Right forelimb (tissue), 1 donor: ENCODE measurements at regions not wholly inside any gene's neighbourhood (a gene's known extent, or its start where the extent isn't known, plus 50 kb on each side); places are given as distances from the start of the nearest gene placed in this dataset.
"Not testable (repeated sequence)": the region's sequence is repeated elsewhere in the genome, so short reads cannot be mapped to it uniquely, and the experiment has no call there.

Experiments
- DNase-seq: peaks from one replicate; pipeline ENCODE4 v3.0.0-alpha.2; 2018

DNA sequence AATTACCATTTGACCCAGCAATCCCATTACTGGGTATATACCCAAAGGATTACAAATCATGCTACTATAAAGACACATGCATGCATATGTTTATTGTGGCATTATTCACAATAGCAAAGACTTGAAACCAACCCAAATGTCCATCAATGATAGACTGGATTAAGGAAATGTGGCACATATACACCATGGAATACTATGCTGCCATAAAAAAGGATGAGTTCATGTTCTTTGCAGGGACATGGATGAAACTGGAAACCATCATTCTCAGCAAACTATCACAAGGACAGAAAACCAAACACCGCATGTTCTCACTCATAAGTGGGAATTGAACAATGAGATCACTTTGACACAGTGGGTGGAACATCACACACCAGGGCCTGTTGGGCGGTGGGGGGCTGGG lies 83.9 kb upstream of the MAP3K1 start:
- DNase-seq = not testable (repeated sequence)

DNA sequence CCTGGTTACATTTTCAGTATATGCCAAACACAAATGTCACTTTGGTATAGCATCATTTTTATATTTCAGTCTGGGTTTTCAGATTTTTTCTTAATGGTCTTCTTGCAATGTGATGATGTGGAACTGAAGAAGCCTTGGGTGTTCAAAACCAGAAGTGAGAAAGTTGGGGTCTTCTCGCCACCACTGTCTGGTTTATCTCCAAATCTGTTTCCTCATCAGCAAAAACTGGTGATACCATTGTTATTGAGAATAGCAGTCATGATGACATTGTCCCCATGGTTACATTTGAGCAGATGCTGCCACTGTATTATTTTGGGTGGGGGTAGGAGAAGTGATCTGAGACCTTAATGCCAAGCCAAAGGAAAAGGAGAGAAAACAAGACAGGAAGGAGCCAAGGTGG lies 85.9 kb upstream of the MAP3K1 start:
- no peak for DNase-seq

DNA sequence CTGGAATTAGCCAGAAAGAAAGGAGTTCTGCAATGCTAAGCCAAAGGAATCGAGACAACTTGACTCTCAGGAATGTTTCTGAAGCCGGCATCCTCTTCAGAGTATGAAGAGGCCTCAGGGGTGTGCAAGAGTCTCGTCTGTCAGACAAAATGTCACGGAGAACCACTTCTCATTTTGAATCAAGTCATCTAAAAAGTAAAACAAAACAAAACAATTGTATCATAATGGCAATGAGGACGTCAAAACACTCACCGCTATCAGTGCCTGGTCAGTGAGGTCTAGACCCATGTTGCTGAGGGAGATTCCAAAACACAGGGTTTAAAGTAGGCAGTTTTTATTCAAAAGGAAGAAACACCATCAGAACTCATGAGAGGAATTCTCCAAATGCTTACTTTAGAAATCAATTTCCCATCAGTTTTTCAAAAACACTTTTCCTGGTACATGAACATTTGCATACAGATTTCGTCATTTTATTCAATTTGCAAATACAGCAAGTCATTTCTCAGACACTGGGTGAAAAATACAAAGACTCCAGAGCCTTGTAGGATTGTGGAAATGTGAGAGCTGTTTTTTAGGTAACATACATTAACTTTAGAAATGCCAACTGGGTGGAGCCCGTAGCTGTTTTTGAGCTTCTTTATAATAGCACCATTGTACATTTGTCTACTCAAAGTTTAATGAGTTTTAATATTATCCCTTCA lies 89.5 kb upstream of the MAP3K1 start:
- no peak for DNase-seq

DNA sequence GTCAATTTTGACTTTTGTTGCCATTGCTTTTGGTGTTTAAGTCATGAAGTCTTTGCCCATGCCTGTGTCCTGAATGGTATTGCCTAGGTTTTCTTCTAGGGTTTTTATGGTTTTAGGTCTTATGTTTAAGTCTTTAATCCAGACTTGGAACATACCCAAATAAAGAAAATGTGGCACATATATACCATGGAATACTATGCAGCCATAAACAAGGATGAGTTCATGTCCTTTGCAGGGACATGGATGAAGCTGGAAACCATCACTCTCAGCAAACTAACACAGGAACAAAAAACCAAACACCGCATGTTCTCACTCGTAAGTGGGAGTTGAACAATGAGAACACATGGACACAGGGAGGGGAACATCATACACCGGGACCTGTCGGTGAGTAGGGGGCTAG lies 90.5 kb upstream of the MAP3K1 start:
- DNase-seq = not testable (repeated sequence)

DNA sequence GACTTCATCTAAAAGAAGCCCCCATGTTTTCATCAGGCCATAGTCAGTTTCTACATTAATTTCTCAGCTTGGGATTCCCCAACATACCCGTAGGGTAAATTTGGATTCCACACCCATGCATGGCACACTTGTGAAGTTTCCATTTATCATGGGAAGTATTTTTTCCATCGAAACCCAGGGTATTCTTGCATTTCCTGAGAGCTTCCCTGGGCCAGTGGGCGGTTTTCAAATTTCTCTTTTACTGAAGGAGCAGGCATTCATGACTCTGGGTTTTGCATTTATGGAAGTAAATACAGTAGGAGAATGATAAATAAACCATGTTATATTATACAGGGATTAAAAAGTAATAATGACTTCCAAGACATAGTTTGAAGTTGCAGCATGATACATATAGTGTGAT lies 93.0 kb upstream of the MAP3K1 start:
- no peak for DNase-seq

DNA sequence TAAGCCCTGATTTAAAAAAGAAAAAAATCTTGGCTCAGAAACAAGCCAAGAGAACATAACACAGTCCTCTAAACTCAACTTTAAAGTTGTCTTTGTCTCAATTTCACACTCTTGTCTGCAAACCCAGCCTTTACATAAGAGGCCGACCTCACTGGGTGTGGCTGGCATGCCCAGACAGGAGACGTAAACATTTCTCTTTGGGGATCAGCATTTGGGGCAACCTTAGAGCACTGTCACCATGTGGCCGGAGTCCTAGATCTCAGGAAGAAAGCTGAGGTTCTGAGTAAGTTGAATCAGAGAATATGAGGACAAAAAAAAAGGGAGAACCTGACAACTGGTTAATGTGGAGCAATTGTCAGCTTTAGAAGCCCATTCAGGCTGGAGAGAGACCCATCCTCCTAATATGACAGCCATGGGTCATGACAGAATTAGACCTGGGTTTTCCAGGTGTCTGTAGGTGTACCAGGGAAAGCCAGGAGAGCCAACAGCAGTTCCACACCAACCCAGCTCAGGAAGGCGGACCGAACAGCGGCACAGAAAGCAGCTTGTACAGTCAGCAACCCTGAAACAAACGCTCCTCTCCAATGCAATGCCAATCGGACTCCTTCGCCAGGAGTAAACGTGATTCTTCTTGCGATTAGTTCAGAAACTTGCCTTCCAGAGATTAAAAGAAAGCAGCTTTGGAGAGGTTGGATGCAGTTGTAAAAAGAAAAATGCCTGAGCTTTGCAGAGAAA lies 97.9 kb upstream of the MAP3K1 start:
- no peak for DNase-seq

DNA sequence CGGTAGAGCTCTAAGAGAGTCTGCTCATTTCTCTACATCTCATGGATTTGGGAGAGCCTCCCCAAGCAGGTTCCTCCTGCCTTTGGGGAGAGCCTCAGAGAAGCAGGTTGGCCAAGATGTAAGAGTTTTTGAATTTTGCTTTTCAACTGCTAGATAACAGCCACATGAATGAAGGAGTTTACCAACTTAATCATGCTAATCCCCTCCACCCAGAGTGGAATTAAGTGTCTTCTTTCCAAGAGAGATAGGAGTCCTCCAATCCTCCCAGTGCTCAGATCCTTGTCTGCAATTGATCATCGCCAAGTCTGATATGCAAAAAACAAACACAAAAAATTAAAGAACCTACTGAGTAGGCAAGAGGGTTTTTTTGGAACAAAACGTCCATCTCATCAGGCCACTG lies 99.4 kb upstream of the MAP3K1 start:
- no peak for DNase-seq

DNA sequence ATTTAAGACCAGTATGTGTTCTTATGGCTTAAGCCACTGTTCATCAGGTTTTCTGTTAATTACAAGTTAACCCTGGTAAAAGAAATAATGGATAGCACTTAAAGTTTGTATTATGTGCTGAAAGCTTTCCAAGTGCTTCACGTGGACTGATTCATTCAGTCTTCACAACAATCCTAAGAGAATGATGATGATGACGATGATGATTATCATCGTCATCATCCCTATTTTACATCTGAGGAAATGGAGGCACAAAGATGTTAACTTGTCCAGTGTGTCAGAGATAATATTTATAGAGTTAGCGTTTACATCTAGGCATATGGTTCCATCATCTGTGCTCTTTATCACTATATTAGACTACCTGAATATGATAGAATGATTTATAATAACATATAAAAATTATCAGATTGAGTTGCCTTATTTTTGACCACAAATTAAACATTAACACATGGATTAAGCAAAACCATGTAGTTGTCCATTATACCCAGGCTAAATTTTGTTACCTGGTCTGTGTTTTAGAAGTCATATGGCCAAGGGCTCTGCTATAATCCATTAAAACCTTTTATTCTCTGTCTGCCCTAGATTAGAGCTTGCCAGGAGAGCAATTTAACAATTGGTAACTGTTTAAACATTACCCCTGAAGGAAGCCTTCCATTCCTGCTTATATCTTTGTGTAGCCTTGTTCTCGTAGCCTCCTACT lies 102.3 kb upstream of the MAP3K1 start:
- no peak for DNase-seq

DNA sequence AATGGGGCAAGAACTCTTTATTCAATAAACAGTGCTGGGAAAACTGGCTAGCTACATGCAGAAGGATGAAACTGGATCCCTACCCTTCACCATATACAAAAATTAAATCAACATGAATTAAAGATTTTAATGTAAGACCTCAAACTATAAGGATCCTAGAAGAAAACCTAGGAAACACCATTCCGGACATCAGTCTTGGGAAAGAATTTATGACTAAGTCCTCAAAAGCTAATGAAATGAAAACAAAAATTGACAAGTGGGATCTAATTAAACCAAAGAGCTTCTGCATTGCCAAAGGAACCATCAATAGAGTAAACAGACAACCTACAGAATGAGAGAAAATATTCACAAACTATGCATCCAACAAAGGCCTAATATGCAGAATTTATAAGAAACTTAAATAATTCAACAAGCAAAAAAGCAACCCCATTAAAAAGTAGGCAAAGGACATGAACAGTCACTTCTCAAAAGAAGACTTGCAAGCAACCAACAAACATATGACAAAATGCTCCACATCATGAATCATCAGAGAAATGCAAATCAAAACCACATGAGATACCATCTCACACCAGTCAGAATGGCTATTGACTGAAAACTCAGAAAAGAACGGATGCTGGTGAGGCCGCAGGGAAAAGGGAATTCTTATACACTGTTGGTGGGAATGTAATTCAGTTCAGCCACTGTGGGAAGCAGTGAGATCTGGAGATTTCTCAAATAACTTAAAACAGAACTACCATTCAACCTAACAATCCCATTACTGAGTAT lies 104.3 kb upstream of the MAP3K1 start:
- DNase-seq = no peak

DNA sequence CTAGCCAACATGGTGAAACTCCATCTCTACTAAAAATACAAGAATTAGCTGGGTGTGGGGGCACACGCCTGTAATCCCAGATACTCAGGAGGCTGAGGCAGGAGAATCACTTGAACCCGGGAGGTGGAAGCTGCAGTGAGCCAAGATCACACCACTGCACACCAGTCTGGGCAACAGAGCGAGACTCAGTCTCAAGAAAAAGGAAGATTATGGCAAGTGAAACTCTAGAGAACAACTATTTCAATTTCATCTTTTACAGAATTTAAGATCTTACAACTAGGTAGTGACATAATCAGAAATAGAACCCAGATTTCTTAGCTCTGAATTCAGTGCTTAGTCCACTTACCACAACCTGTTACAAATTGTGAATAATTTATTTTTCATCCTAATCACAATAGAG lies 108.8 kb upstream of the MAP3K1 start:
- DNase-seq = no peak

DNA sequence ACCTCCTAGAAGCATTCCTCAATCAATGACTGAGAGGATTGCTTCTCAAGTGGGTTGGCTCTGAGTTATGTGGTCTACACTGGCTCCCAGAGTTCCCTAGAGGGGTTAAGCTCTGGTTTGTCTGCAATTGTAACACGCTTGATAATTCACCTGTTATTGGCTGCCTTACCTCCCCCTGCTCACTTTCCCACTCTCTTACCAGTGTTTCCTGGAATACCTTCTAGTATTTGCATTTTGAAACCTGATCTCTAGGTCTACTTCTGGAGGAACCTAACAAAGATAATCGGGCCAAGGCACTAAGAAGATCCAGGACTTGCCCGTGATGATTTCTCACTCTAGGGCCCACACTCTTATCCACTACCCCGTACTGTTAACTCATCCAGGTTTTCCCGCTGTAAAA lies 110.1 kb upstream of the MAP3K1 start:
- DNase-seq = no peak

DNA sequence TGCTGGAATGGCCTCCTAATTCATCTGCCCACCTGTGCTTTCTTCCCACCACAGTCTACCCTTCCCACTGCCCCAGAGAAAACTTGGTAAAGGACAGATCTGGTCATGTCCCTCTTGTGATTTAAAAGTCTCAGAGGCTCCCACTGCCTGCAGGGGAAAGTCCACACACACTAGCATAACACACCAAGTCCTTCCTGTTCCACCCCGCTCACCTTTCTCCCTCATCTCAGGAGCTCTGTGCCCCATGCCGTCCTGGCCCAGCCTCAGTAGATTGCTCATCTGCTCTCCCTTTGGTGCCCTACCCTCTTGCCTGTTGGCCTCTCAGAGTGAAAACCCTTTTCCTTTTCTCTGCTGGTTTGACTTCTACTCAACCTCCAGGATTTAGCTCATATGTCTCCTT lies 111.4 kb upstream of the MAP3K1 start:
- DNase-seq = no peak

DNA sequence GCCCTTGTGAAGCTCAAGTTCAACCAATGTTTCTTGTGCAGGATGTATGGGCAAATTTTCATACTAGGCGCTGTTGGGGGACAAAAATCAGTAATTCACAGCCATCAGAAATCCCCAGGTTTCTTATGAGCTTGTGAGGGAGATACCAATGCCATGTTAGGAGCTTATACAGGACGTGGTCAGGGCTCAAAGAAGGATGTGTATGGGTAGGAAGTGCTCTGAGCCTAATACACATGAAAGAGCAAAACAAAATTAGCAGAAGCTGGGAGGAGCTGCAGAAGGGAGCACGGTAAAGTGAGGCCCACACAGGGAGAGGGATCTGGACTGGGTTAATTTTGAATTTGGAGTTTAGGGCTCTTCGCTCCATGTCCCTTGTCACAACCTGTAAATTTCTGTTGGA lies 114.6 kb upstream of the MAP3K1 start:
- no peak for DNase-seq

DNA sequence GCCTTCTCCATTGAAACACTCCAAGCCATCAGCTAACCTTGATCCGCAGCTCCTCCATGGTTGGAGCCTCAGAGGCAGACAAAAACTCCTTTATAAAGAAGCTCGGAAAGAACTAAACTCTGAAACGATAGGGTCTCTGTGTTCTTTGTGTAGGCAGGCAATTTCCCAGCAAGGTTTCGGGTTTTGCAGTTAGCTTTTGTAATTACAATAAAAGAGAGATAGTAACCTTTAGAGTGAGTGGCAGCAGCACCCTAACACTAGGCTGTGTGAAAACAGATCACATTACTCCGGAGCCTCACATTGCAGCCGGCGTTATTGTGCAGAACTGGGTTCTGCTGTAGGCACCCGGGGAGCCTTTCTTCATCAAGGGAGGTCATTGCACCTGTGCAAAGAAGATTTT lies 115.8 kb upstream of the MAP3K1 start:
- no peak for DNase-seq

DNA sequence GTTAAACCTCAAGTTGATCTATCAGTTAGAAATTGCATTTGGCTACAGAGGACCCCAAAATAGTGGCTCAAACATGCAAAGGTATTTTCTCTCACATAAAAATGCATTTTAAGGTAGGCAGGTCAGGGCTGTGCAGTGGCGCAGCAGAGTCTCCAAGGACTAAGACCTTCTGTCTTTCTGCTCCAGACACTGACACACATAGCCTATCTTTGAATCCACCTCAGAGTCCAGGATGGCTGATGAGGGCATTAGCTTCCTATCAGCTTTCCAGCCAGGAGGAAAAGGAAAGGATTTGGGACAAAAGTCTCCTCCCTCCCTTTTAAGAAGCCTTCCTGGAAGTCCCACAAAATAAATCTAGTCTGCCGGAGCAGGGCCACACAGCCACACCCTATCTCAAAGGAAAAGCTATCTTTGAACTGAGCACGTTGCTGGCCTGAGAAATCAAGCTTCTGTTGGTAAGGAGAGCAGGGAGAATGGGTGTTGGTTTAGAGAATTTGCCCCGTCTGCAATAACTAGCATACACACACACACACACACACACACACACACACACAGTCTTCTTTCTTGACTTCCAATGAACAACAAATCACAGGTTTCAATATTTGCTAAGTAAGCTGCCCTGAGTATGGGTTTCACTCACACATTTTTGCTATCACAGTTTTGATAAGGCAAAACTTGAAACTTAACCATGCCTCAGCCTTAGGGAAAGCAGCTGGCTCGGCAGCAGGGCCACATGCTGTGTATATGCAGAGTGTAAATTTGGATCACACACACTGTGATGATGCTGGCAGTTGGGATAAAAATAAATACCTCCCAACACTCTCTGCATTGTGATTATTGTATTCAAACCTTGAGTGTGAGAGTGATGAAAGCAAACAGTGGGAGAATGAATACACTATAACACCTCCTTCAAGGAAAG lies 116.6 kb upstream of the MAP3K1 start:
- no peak for DNase-seq

DNA sequence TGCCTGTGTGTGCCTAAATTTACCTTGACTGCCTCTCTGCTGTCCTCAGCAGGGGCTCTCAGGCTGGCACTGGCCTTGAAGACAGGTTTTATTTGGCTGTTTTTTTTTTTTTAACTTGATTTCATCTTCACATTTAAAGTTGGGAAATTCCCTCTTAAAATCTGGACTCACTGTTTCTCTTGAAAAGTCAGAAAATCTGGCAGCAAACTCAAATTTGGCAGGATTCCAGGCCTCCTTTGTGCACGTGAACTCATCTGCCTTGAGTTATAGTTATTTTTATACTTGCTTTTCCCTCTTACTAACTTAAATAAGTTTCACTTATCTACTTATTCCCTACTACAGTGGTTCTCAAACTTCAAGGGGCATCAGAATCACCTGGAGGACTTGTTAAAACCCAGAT lies 118.4 kb upstream of the MAP3K1 start:
- no peak for DNase-seq

DNA sequence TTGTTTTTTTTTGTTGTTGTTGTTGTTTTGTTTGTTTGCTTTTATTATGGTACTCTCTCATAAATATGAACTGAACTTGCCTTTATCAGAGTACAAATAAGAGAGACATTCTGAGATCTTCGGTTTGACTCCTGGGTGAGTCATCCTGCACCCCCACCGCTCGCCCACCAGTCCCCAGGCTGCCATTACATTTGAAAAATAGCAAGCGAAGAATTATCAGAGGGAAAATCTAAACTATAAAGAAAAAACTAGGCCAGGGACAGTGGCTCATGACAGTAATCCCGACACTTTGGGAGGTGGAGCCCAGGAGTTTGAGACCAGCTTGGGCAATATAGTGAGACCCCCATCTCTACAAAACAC lies 122.1 kb upstream of the MAP3K1 start:
- no peak for DNase-seq

DNA sequence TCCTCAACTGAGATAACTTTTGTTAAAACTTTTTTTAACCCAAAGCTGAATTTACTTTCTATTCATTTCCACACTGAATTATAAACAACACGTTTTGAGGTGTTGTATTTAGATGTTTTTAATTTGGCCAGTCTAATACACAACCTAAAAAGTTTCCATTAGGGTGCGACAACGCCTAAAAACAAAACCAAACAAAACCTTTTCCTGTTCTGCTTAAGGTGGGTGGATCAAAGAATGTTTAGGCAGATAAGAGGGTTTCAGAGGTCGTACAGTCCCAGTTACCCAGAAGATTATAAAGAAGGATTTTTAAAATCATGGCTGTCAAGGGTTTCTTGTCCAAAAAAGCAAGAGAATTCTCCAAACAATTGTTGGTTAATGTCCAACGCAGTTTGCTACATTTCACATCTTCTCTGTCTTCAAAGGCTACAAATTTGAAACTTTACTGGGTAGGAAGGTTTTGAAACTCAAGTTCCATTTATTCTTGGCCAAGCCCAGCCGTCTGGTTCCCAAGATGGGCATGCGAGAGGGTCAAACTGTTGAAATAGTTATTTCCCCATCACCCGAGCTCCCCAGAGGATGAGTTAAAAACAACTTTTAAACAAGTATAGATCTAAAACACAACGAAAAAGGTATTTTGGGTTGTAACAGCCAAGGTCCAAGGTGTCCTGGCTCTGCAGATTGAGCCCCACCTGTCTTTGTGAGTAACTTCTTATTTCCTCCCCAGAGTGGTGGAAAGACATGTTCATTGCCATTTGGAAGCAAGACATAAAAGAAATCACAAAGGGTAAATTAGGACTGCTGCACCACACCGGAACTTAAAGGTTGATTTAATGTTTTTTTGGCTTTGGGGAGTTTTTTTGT lies 122.8 kb upstream of the MAP3K1 start:
- DNase-seq = no peak

DNA sequence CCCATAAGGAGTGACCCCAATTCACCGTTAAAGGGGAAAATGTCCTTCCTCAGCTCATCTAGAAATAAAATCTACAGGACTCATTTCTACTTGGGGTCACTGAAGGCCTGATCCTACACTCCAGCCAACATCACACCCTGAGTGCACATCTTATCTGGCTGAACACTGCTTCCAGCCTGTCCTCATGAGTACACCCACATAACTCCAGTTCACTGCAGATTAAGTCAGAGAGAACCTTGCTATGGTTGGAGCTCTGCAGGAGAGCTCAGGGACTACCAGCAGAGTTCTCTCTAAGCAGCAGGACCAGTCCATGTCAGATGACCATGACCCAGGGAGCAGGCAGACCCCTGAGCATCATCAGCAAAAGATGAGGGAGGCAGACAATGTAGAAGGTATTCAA lies 126.9 kb upstream of the MAP3K1 start:
- no peak for DNase-seq

DNA sequence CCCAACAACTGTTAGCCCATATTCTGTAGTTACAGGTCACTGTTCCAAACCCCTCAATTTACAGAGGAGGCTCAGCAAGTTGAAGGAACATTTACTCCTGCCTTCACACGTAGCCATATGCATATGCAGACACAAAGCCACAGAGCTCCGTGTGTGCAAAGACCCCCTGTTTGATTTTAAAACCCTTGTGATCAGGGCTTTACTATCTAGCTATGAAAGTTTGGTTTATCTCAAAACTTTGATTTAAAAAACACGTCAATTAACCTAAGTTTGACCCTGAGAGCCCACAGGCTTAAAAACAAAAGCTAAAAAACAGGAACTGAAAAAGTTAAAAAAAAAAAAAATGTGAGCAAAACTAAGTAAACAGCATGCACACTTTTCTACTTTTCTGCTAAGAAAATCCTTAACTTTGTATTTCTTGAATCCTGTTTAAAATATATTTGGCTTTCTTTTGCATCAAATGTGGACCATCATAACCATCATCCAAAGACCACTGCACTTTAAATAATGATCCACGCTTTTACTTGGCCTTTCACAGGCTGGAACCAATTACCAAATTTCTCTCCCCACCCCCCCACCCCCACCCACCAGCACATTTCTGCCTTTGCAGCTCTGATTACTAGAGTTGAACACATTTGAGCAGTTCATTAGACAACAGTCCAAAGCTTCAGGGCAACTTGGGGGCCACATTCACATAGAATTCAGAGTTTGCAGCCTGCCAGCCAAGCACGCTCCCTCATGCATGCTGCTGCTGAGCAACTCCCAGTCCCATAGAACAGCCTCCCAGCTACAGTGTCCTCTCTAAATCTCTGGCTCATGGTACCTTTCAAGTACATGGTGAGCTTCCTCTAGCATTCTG lies 128.8 kb upstream of the MAP3K1 start:
- DNase-seq = no peak
